Mucosa of gallbladder (tissue), 1 donor: ENCODE measurements at regions not wholly inside any gene's neighbourhood (a gene's known extent, or its start where the extent isn't known, plus 50 kb on each side); places are given as distances from the start of the nearest gene placed in this dataset.

ENCODE experiments used
- DNase-seq: peaks from one replicate; pipeline ENCODE4 v3.0.0-alpha.2; 2020; ENCODE audit warnings: low spot score
- donor health status: DM: no; HTN: no; CAD: no.

- DNase-seq: no peak
Measured at GRCh38 chr2:108139521-108139920, 100.2 kb upstream of the SULT1C3 start.

- DNase-seq: no peak
Measured at GRCh38 chr2:108145557-108146326, 94.0 kb upstream of the SULT1C3 start.

GRCh38 chr2:108148555-108148954 lies 91.2 kb upstream of the SULT1C3 start:
- DNase-seq: no peak

- no peak for DNase-seq
Measured at GRCh38 chr2:108154366-108155061, 85.3 kb upstream of the SULT1C3 start.

GRCh38 chr2:108161298-108161697 lies 78.5 kb upstream of the SULT1C3 start:
- no peak for DNase-seq

- DNase-seq: no peak
Measured at GRCh38 chr2:108164318-108164717, 75.5 kb upstream of the SULT1C3 start.

DNA sequence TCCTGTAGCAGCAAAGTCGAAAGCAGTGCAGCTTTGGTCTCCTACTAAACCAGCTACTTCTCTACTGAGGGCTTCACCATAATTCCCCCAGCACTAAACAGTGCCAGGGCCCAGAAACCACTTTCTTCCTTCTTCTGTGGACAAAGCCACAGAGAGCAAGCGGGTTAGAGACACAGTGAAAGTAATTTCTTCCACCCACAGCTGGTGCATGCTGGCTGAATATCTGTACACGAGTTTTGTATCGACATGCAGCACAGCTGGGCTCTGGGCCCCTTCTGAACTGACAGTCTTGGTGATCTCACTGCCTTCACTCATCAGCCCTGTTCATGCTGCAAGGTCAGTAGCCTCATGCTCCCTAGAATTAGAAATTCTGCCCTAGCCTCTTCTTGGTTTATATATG lies 74.0 kb upstream of the SULT1C3 start:
- no peak for DNase-seq

DNA sequence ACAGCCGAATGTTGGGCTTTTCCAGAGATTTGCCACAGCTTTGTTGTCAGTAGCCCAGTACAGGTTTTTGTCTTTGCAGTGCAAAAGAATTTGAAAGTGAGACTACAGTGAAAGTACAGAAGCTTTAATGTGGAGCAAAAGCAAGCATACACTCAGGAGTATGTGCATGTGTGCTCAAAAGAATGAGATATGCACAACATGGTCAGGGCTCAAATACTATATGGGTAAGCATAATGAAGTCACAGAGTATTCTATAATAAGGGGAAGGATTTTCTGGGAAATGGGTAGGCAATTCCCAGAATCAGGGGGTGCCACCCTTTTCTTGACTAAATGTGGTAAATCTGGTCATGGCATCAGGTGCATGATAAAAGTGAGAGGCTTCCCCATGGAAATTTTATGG lies 72.1 kb upstream of the SULT1C3 start:
- DNase-seq: no peak

- no peak for DNase-seq
Measured at GRCh38 chr2:108169982-108170625, 69.7 kb upstream of the SULT1C3 start.

- DNase-seq: no peak
Measured at GRCh38 chr2:108171657-108172056, 68.1 kb upstream of the SULT1C3 start.

- no peak for DNase-seq
Measured at GRCh38 chr2:108182489-108182888, 57.3 kb upstream of the SULT1C3 start.

DNA sequence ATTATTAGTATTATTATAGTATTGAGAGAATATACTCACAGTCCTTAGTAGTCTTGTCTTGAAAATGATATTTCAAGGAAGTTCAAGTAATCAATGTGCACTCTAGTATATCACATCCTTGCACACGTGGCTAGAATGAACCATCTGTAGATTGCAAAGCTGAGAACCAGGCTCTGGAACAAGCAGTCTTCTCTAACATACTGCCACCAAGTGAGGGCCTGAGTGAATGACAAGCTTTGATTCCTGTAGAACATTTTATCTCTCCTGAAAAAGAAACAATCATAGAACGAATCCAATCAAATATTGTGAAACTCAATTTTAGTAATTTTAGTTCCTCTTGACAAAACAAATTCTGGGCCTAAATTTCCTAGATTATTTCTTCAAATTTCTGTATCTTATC lies 55.3 kb upstream of the SULT1C3 start:
- no peak for DNase-seq

GRCh38 chr2:108189316-108189715 lies 50.5 kb upstream of the SULT1C3 start:
- DNase-seq: no peak
